ENCODE measurements at regions not wholly inside any gene's neighbourhood (a gene's known extent, or its start where the extent isn't known, plus 50 kb on each side); places are given as distances from the start of the nearest gene placed in this dataset.
A peak's percentile ranks its signal among the peaks of the same experiment; 100 is the strongest.
"Not testable (repeated sequence)": the region's sequence is repeated elsewhere in the genome, so short reads cannot be mapped to it uniquely, and the experiment has no call there.

DNA sequence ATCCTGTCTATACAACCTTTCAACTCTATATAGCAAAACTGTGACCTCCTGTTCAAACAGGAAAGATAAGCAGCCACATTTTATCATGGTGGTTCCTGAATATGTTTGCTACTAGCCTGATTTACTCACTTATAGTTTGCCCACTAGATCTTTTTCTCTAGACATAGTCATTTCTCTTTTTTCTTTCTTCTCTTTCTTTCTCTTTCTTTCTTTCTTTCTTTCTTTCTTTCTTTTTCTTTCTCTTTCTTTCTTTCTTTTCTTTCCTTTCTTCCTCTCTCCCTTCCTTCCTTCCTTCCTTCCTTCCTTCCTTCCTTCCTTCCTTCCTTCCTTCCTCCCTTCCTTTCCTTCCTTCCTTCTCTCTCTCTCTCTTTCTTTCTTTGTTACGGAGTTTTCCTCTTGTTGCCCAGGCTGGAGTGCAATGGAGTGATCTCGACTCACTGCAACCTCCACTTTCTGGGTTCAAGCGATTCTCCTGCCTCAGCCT is 142.0 kb upstream of the TBL1XR1 start:
- not testable (repeated sequence) for DNase-seq

DNA sequence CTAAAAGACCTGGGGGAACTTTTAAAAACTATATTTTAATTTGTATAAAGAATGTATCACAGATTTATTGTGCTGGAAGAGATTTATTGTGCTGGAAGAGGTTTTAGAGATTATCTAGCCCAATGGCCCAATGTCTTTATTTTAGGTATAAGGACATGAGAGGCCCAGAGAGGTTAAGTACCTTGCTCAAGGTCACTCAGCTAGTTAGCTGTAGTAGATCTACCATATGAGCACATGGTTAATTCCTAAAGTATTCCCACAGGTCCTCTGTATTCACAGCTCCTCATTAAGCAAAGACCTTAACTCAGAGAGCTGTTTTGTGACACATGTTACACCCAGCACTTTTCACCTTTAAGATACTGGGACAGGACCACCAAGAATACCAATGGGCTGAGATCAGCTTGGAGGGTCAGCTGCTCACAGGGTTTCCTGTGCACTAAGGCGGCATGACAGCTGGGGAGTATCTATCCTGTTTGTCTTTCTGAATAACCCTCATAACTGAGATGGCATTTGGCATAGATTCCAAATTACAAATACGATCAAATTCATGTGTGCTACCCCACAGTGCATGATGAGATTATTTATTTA is 143.1 kb upstream of the TBL1XR1 start:
- DNase-seq, result no peak

DNA sequence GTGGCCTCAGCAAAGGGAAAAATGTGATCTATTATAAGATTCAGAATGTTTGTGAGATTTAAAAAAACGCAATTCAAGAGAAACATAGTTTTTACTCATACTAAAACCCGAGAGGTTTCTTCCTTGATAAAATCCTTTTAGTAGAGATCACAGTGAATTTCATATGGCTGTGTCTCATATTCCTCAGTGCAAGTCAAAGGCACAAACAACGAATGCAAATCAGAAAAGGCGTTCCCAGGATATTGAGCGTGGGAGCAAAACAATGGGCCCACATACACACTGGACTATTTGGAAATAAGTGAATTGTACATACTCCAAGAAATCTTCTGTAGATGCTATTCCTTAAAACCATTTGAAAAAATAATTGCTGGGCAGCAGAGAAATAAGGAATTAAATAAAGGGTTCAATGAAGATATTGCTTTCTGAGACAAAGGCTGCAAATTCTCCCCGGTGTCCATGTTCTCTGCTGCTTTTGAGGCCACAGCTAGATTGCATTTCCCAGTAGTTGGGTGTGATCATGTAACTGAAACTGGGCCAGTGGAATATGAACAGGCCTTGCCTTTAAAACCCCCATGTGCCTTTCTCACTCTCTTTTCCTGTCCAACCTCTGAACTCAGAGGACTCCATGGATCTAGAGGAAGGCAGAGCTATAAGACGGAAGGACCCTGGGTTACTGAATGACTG is 144.6 kb upstream of the TBL1XR1 start:
- no peak for DNase-seq

GRCh38 chr3:177343122-177343625 is 145.9 kb upstream of the TBL1XR1 start:
- no peak for DNase-seq

GRCh38 chr3:177345049-177345972 is 148.0 kb upstream of the TBL1XR1 start:
- peak; percentile 94 for DNase-seq

DNA sequence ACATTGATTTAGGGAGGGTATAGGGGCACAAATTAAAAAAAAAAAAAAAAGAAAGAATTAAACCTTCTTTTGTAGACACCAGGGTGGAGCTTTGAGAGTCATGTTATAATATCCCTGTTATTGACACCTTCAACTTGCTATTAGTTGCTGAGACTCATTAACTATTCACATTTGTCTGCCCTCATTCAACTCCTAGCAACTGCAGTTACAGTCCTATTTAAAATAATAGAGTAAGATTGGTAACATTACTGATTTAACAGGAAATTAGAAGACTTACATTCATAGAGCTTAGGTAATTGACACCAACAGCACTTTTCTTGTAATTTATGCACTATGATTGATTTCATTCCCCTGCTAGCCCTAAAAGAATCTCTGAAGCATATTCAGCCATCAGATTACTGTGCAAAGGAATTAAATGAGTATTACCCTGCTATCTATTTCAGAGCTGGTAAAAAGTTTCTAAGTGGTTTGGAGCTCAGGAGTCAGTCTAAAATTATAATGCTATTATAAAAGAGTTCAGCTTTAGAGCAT is 148.8 kb upstream of the TBL1XR1 start:
- DNase-seq, result no peak

GRCh38 chr3:177346878-177347277 is 149.6 kb upstream of the TBL1XR1 start:
- no peak for DNase-seq

DNA sequence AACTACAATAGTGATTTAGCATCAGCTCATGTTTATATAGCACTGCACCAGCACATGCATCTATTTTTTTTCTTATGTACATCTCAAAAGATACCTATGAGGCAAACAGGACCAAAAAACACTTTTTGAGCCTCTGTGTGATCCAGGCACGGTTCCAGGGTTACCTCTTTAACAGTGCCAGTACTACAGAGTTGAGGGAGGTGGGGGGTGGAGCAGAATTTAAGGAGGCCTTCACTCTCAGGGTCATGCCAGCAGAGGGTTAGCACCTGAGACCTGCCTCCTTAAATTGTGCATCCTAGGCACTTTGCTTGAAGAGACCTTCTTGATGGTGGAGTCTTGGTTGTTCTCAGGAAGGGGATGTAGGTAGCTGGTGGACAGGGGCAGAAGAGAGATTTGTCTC is 150.3 kb upstream of the TBL1XR1 start:
- no peak for DNase-seq

DNA sequence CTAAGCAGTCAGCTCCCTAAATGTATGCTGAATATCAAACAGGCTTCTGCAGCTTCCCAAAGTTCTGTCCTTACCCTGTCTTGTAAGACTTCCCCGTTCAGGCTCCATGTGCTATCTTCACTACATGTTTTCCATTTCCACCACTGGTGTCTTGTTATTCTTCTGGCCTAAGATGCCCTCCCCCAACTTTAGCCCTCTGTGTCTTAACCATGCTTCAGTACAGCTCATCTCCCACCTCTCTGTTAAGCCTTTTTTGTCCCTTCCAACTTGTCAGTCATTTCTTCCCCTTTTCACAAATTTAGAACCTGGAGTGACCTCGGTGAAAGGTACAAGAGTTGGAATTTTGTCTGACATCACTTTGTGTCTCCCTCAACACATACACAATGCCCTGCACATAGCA is 151.7 kb upstream of the TBL1XR1 start:
- no peak for DNase-seq

DNA sequence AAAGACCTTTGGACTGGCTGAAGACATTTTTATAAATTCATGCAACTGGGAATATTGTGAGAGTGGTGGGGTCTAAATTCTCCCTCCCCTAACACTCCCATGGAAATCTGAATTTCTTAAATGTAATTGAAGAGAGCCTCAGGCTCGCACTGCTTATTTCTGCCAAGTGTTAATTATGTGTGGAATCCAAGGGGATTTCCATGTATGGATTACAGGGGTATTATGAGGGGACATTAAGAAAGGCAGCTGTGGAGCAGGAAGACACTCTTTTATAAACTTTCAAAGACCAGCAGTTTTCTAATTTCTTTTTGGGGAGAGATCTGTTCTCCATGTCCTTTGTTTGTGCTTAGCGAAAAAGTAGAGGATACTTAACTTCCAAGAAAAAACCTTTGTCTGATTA is 152.1 kb upstream of the TBL1XR1 start:
- no peak for DNase-seq

- no peak for DNase-seq
These were observed 152.8 kb upstream of the TBL1XR1 start for GRCh38 chr3:177350121-177350520.

- no peak for DNase-seq
These were observed 153.9 kb upstream of the TBL1XR1 start for GRCh38 chr3:177351206-177351605.

- no peak for DNase-seq
These were observed 154.5 kb upstream of the TBL1XR1 start for GRCh38 chr3:177351757-177352158.

- no peak for DNase-seq
These were observed 155.1 kb upstream of the TBL1XR1 start for GRCh38 chr3:177352424-177352823.

- no peak for DNase-seq
These were observed 155.9 kb upstream of the TBL1XR1 start for GRCh38 chr3:177353140-177353539.

GRCh38 chr3:177353879-177354278 is 156.6 kb upstream of the TBL1XR1 start:
- DNase-seq, result not testable (repeated sequence)

DNA sequence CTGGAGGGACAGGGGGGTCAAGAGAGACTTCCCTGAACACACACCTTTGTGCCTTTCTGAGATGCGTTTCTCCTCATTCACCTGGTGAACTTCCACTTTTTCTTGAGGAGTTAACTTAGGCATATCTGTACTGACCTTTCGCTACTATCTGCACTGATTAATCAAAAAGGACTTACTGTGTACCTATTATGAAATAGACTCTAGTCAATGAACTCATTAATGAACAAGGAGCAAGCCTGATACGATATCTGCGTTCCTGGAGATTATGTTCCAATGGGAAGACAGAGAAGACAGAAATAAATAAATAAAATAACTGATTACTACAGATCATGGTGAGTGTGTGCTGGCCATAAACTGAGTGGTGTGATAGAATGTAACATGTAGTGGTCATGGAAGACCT is 157.2 kb upstream of the TBL1XR1 start:
- no peak for DNase-seq

- no peak for DNase-seq
These were observed 158.8 kb upstream of the TBL1XR1 start for GRCh38 chr3:177356113-177356512.

- DNase-seq, result no peak
These were observed 159.7 kb upstream of the TBL1XR1 start for GRCh38 chr3:177356952-177357351.

DNA sequence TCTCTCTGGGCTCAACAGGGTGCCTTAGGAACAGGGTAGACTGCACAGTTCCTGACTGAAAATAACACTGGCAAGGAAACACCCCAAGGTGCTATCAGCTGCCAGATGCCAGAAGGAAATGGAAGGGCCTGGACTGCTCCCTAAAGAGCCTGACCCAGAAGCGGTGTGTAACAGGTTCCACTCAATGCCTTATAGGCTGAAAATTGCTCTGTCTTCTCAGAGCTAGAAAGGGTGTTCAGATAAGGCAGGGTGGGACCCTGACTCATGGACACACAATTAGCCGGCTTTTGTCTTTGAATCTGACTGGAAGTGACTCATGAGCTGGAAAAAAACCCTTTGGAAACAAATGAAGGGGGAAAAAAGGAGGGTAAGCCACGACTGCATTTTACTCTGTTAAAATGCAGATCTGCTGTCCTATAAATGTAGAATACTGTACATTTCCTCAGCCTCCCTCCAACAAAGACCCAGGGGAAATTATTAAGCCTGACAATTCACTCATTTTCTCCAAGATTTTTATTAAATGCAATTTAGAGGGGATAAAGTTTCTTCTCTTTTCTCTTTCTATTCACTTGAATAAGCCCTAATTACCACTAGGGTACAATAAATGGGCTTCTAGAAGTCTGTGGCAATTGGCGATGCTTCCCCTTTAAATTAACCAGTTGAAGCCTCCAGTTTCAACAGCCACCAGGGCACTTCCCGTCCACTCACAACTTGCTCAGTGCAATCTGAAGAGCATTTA is 160.2 kb upstream of the TBL1XR1 start:
- DNase-seq, result peak; percentile 94

- peak; percentile 78 for DNase-seq
These were observed 161.1 kb upstream of the TBL1XR1 start for GRCh38 chr3:177358091-177358976.

All from NCI-H226 (cell line).